Skeletal muscle tissue (tissue), 3 donors: ENCODE measurements at regions not wholly inside any gene's neighbourhood (a gene's known extent, or its start where the extent isn't known, plus 50 kb on each side); places are given as distances from the start of the nearest gene placed in this dataset.

Experiments
- H3K27ac ChIP-seq: one replicate; pipeline ENCODE4 v1.7.0; 2013; ENCODE audit warnings: mild to moderate bottlenecking, low read depth, low read length, inconsistent platforms
- H3K27me3 ChIP-seq, 3 donors: one replicate each; pipeline ENCODE4 v1.7.0; 2013; ENCODE audit warnings: low read length in 3 of 3; ENCODE audit not compliant: control insufficient read depth in 3 of 3, insufficient read depth in 3 of 3
- H3K36me3 ChIP-seq, 3 donors: one replicate each; pipeline ENCODE4 v1.7.0; 2013; ENCODE audit warnings: low read length in 3 of 3; ENCODE audit not compliant: control insufficient read depth in 3 of 3, insufficient read depth in 3 of 3
- H3K4me1 ChIP-seq, 3 donors: one replicate each; pipeline ENCODE4 v1.7.0; 2013; ENCODE audit warnings: low read length in 3 of 3, mild to moderate bottlenecking in 3 of 3; ENCODE audit not compliant: control insufficient read depth in 3 of 3, insufficient read depth in 3 of 3
- H3K4me3 ChIP-seq, 3 donors: one replicate each; pipeline ENCODE4 v1.7.0; 2013; ENCODE audit warnings: low read length in 3 of 3
- H3K9ac ChIP-seq, 3 donors: one replicate each; pipeline ENCODE4 v1.7.0; 2013; ENCODE audit warnings: low read length in 3 of 3, mild to moderate bottlenecking in 3 of 3, moderate library complexity in 2 of 3, low read depth in 1 of 3
- H3K9me3 ChIP-seq, 3 donors: one replicate each; pipeline ENCODE4 v1.7.0; 2013; ENCODE audit warnings: low read length in 3 of 3; ENCODE audit not compliant: control insufficient read depth in 3 of 3
- donor health status: Osteomylitis.

DNA sequence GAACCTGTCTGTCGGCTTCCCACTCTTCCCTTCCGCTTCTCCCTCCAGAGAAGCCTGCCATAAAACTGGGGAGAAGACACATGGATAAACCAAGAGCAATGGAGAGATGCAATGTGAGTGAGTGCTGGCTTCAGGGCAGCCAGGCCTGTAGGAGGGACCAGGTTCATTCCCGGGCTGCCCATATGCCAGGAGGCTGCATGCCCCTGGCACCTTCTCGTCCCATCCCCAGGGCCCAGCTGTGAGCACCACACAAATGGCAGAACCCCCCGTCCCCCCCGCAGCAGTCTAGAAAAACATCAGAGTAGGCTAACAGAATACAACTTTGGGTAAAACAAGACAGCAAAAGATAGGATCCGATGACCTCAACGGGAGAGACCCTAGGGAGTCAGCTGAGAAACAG lies 341.3 kb upstream of the SHH start:
- Histone ChIP-seq H3K4me1 (no peaks in the 10 kb centered on the region), H3K9ac (no peak overlapping the region), H3K27ac (no peak overlapping the region), H3K27me3 (peaks cover 0 to 3% (median 0%) of the 10 kb centered on the region in 3 donors), H3K4me3 (no peak overlapping the region), H3K9me3 (peaks cover 0 to 2% (median 0%) of the 10 kb centered on the region in 3 donors), H3K36me3 (no peaks in the 10 kb centered on the region)

DNA sequence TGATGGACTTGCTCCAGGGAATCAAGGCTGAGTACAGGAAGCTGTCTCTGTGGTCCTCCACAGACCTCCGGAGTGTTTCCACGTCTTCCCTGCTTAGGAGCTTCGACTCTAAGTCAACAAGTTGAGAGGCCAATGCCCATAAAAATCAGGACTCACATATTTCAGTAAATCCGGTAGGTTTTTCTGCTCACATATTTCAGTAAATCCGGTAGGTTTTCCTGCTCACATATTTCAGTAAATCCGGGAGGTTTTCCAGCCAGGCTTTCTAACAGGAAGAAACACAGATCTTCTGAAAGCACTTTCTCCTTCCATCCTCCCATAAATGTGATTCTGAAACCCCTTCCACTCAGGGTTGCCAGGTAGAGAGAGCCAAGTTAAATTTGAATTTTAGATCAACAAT lies 340.1 kb upstream of the SHH start:
- peaks cover 0 to 3% (median 0%) of the 10 kb centered on the region in 3 donors for H3K27me3 ChIP-seq
- H3K4me1 ChIP-seq: no peaks in the 10 kb centered on the region
- H3K9ac ChIP-seq: no peak overlapping the region
- no peak overlapping the region for H3K4me3 ChIP-seq
- no peaks in the 10 kb centered on the region for H3K9me3 ChIP-seq
- H3K36me3 ChIP-seq: no peaks in the 10 kb centered on the region
- H3K27ac ChIP-seq: no peak overlapping the region

DNA sequence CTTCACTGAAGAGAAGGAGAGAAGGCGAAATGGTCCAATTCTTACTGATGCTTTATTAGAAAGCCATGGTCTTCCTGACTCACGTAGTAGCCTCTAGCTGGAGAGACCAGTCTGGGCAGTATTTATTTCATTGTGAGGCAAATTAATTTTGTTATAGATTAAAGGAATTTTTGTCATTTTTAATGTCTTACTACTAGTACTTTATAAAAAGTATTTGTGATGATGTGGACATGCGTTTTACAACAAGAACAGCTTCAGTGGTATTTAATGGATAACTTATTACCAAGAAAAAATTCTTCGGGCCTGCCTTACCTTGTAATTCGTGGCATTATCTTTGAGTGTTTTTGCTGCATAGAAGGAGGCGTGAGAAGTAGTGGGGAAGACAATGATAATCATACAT lies 339.4 kb upstream of the SHH start:
- no peaks in the 10 kb centered on the region for H3K36me3 ChIP-seq
- peaks cover 0 to 3% (median 0%) of the 10 kb centered on the region in 3 donors for H3K27me3 ChIP-seq
- no peaks in the 10 kb centered on the region for H3K9me3 ChIP-seq
- no peak overlapping the region for H3K9ac ChIP-seq
- no peak overlapping the region for H3K27ac ChIP-seq
- no peaks in the 10 kb centered on the region for H3K4me1 ChIP-seq
- no peak overlapping the region for H3K4me3 ChIP-seq

DNA sequence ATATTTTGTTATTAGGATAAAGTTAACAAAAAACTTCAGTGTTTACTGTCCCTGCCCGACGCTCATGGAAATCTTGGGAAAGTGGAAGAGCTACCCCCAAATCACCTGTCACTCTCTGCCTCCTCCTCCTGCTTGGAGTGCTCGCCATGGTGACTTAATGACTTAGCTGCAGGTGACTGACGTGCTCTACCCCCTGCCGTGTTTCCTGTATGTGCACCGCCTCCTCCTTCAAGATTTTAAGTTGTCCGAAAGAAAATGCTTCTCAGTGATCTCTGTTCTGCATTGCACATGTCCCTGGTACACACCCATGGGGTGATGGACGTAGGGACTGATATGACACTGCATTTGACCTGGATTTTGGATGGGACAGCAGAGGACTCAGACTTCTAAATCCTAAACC lies 338.8 kb upstream of the SHH start:
- Histone ChIP-seq H3K27me3 (peaks cover 0 to 3% (median 0%) of the 10 kb centered on the region in 3 donors), H3K36me3 (no peaks in the 10 kb centered on the region), H3K4me1 (no peaks in the 10 kb centered on the region), H3K4me3 (no peak overlapping the region), H3K9me3 (no peaks in the 10 kb centered on the region), H3K9ac (no peak overlapping the region), H3K27ac (no peak overlapping the region)

DNA sequence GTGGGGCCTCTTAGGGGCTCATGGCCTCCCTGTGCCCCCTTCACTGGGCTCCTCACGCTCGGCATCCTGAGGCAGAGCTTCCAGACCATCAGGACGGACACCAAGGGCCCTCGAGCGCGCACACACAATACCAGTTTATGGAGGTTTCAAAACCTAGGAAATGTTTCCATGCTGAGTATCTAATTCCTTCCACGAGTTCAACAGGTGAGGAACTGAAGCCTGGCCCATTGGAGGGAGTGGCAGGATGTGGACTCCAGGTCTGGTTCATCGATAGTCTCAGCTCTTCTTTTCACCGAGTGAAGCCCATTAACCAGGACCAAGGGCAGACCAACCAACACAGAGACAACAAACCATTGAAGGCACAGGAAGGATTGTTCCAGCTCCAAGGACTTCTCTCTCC lies 336.7 kb upstream of the SHH start:
- peaks cover 0 to 7% (median 3%) of the 10 kb centered on the region in 3 donors for H3K27me3 ChIP-seq
- no peaks in the 10 kb centered on the region for H3K4me1 ChIP-seq

DNA sequence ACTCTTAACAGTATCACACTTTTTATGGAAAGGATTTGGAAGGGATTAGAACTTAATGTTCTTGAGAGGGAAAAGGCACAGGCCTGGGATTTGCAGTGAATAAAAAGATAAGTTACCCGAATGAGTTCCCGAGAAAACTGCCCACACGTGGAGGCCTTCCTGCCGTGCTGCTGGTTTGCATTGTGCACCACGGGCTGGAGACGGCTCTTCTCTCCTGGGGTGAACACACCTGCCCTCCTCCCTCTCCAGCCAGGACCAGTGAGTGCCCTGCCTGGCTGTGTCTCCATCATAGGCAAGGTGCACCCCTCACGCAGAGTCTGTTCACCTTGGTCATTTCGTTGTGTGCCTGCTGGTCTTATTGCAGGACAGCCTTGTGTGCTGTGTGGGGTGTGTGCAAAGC lies 336.3 kb upstream of the SHH start:
- no peaks in the 10 kb centered on the region for H3K9me3 ChIP-seq
- no peak overlapping the region for H3K4me3 ChIP-seq
- H3K36me3 ChIP-seq: no peaks in the 10 kb centered on the region
- H3K4me1 ChIP-seq: no peaks in the 10 kb centered on the region
- H3K27me3 ChIP-seq: peaks cover 0 to 11% (median 5%) of the 10 kb centered on the region in 3 donors
- no peak overlapping the region for H3K27ac ChIP-seq
- H3K9ac ChIP-seq: no peak overlapping the region

More for the DNA sequence above, 336.7 kb upstream of the SHH start:
- no peak overlapping the region for H3K27ac ChIP-seq
- no peak overlapping the region for H3K4me3 ChIP-seq
- no peak overlapping the region for H3K9ac ChIP-seq
- H3K9me3 ChIP-seq: no peaks in the 10 kb centered on the region
- H3K36me3 ChIP-seq: no peaks in the 10 kb centered on the region

DNA sequence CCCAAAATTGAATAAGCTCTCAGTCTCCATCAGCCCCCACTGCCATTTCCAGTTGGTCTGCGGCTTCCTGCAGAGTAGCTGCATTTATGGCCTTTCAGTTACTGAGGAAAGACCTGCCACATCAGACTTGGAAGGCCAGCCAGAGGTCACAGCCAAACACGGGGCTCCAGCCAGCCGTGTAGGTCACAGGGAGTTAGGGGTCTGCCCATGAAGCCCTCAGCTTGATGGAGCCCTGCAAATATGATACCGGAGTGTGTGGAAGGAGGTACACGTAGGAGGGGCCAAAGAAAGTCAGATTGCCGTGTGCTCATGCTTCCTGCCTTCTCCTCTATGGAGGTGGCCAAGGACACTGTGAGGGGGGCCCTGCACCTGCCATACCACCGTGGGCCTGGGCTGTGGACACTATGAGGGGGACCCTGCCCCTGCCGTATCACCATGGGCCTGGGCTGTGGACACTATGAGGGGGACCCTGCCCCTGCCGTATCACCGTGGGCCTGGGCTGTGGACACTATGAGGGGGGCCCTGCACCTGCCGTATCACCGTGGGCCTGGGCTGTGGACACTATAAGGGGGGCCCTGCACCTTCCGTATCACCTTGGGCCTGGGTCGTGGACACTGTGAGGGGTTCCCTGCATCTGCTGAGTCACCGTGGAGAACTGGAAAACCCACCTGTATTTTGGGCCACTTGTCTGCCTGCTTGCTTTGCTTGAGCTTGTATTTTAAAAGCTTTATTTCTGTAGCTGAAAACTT lies 335.7 kb upstream of the SHH start:
- H3K4me1 ChIP-seq: no peaks in the 10 kb centered on the region
- no peak overlapping the region for H3K9ac ChIP-seq
- H3K36me3 ChIP-seq: no peaks in the 10 kb centered on the region
- H3K9me3 ChIP-seq: no peaks in the 10 kb centered on the region
- H3K4me3 ChIP-seq: no peak overlapping the region
- no peak overlapping the region for H3K27ac ChIP-seq
- H3K27me3 ChIP-seq: peaks cover 0 to 12% (median 5%) of the 10 kb centered on the region in 3 donors

DNA sequence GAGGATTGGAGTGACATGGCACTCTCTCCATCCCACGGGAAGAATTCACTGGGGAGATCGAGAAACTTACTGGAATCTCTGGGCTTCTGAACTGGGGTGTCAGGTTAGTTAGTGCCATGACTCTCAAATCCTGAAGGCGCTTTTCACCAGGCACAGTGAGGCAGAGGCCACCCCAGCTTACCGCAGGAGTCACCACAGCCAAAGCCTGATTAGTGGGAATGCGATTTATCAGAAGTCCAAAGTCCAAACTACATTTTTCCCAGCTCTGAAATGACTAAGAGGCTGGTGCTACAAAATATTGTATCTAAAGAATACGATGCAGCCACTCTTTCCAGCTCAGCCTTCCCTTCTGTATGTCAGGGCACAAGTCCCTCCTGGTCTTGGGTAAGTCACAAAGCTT lies 334.8 kb upstream of the SHH start:
- no peaks in the 10 kb centered on the region for H3K4me1 ChIP-seq
- peaks cover 0 to 12% (median 5%) of the 10 kb centered on the region in 3 donors for H3K27me3 ChIP-seq
- H3K9ac ChIP-seq: no peak overlapping the region

DNA sequence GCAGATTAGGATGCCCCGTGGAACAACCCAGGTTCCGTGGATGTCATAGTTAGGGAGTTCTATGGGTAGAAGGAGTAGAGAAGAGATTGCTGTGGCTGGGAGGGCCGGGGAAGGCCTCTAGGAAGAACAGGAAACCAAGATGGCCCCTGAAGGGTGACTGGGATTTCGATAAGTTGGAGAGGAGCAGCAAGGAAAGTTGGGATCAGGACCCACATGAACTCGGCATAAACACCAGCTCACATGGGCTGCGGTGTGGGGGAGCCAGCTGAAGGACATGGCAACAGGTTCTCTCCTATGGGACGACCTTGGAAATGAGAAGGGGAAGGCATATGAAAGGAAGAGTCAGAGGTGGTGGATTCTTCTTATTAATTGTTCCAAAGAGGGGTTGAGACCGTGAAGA lies 333.7 kb upstream of the SHH start:
- no peaks in the 10 kb centered on the region for H3K9me3 ChIP-seq
- no peak overlapping the region for H3K27ac ChIP-seq
- H3K36me3 ChIP-seq: no peaks in the 10 kb centered on the region
- no peaks in the 10 kb centered on the region for H3K4me1 ChIP-seq
- no peak overlapping the region for H3K4me3 ChIP-seq
- H3K27me3 ChIP-seq: peaks cover 0 to 10% (median 5%) of the 10 kb centered on the region in 3 donors
- H3K9ac ChIP-seq: no peak overlapping the region

More for the DNA sequence above, 334.8 kb upstream of the SHH start:
- no peaks in the 10 kb centered on the region for H3K9me3 ChIP-seq
- no peak overlapping the region for H3K27ac ChIP-seq
- H3K36me3 ChIP-seq: no peaks in the 10 kb centered on the region
- no peak overlapping the region for H3K4me3 ChIP-seq

DNA sequence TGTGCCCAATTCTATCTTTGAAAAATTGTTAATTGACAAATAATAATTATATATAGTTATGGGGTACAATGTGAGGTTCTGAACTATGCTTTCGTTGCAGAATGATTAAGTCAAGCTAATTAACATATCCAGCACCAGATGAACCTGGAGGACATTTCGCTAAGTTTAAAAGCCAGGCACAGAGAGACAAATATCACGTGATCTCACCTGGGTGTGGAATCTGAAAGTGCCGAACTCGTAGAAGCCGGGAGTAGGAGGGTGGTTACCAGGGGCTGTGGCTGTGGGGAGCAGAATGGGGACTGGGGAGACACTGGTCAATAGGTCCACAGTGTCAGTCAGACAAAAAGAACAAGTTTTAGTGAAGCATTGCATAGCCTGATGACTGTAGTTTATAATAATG lies 332.9 kb upstream of the SHH start:
- Histone ChIP-seq H3K9ac (no peak overlapping the region), H3K4me1 (no peaks in the 10 kb centered on the region), H3K9me3 (no peaks in the 10 kb centered on the region), H3K27ac (no peak overlapping the region), H3K4me3 (no peak overlapping the region), H3K36me3 (no peaks in the 10 kb centered on the region), H3K27me3 (peaks cover 0 to 9% (median 5%) of the 10 kb centered on the region in 3 donors)
